RWPE1 (cell line): ENCODE measurements at regions not wholly inside any gene's neighbourhood (a gene's known extent, or its start where the extent isn't known, plus 50 kb on each side); places are given as distances from the start of the nearest gene placed in this dataset.
"Not testable (repeated sequence)": the region's sequence is repeated elsewhere in the genome, so short reads cannot be mapped to it uniquely, and the experiment has no call there.

Experiments
- CTCF ChIA-PET: fragments of 350-600 bp; sonication (Branson Sonifier 250); formaldehyde crosslinking; extraction: SDS; loops from one replicate; lab custom pipeline; 2021; lab: Yijun Ruan, JAX
- POLR2A ChIA-PET: fragments of 400-600 bp; formaldehyde crosslinking; extraction: SDS; loops from one replicate; lab custom pipeline; 2020; ENCODE audit warnings: antibody characterized with exemption; ENCODE audit not compliant: low non-redundant PET; lab: Yijun Ruan, JAX
- DNase-seq: peaks from one replicate; pipeline ENCODE4 v3.0.0; 2012; ENCODE audit warnings: low spot score
- H3K27ac ChIP-seq: fragments of 450-650 bp; 2 replicates; pipeline ENCODE4 v1.5.1; 2017
- TF ChIP-seq, protein P1 (sequence below): fragments of 450-650 bp; conservative IDR thresholded peaks from 2 replicates; pipeline ENCODE4 v1.5.1; 2017; ENCODE audit warnings: low read depth, mild to moderate bottlenecking

DNA sequence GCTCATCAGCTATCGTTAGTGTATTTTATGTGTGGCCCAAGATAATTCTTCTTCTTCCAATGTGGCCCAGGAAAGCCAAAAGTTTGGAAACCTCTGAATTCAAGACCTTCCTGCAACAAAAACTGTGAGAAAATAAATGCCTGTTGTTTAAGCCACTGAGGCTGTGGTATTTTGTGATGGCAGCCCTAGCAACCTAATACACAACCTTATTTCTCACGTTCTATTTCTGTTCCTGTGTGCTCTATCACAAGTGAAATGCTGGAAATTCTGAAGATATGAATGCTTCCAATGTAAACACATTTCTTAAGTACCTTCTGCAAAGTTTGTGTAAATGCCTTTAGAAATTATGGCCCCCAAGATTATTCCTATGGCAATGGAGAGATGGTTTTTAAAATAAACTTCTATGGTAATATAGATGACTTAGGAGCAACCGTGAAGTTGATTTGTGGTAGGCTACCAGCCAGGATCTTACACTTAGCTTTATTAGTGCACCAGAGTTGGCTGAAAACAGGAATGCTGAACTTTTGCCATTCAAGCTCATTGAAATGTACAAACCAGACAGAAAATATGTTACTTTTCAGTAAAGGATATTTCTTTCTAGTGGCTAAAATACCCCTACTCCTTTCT lies 148.0 kb downstream of the USP46 start:
- POLR2A ChIA-PET = no interaction called here
- no peak for DNase-seq
- CTCF ChIA-PET = interaction anchor here (0.6 kb wide), 2 partner anchors 471 to 601 kb away, joined by 3 to 5 read pairs; no protein-coding TSS in a partner anchor
- H3K27ac ChIP-seq = no peak overlapping the region
- TF ChIP-seq, protein P1, sequence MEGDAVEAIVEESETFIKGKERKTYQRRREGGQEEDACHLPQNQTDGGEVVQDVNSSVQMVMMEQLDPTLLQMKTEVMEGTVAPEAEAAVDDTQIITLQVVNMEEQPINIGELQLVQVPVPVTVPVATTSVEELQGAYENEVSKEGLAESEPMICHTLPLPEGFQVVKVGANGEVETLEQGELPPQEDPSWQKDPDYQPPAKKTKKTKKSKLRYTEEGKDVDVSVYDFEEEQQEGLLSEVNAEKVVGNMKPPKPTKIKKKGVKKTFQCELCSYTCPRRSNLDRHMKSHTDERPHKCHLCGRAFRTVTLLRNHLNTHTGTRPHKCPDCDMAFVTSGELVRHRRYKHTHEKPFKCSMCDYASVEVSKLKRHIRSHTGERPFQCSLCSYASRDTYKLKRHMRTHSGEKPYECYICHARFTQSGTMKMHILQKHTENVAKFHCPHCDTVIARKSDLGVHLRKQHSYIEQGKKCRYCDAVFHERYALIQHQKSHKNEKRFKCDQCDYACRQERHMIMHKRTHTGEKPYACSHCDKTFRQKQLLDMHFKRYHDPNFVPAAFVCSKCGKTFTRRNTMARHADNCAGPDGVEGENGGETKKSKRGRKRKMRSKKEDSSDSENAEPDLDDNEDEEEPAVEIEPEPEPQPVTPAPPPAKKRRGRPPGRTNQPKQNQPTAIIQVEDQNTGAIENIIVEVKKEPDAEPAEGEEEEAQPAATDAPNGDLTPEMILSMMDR = no peak

DNA sequence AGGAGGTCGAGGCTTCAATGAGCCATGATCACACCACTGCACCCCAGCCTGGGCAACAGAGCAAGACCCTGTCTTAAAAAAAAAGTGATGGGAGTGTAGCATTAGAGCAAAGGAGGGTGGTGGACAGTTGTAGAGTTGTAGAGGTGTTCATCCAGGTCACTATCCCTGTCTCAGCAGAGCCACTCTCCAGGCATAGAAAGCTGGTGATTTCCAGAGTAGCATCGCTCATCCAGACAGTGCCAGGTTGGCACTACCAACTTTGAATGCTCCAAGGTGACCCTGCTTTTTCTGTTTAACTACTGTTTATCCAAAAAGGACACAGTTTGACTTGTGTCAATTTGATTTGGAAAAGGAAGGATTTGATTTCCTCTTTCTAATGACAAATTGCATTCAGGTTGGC lies 147.3 kb downstream of the USP46 start:
- ChIA-PET CTCF (no interaction called here), POLR2A (no interaction called here)
- no peak for DNase-seq
- H3K27ac ChIP-seq = no peak overlapping the region
- TF ChIP-seq, protein P1 = no peak

DNA sequence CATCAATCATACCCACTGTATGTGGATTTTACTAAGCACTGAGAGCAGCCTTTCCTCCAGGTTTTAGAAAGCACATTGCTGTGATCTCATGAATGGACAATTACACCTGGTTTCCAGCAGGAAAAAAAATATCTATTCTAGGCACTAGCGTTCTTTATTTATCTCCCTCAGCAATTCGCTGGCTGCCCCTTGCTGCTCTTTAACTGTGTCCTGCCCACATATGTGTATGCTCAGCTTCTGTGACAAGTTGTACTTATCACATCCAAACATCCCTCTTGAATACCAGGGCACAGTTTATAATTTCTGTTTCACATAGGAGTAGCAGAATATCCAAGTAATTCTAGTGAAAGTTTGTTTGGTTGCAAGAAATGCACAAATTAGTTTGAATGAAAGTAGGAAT lies 146.8 kb downstream of the USP46 start:
- POLR2A ChIA-PET = no interaction called here
- H3K27ac ChIP-seq = no peak overlapping the region
- TF ChIP-seq, protein P1 = no peak
- CTCF ChIA-PET = no interaction called here
- no peak for DNase-seq

DNA sequence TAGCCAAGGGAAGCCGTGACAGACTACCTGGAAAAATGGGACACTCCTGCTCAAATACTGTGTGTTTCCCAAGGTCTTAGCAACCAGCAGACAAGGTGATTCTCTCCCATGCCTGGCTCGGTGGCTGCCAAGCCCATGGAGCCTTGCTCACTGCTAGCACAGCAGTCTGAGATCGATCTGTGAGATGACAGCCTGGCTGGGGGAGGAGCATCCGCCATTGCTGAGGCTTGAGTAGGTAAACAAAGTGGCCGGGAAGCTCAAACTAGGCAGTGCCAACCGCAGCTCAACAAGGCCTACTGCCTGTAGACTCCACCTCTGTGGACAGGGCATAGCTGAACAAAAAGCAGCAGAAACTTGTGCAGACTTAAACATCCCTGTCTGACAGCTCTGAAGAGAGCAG lies 137.0 kb downstream of the USP46 start:
- CTCF ChIA-PET, POLR2A ChIA-PET, H3K27ac ChIP-seq, DNase-seq: not testable (repeated sequence)

DNA sequence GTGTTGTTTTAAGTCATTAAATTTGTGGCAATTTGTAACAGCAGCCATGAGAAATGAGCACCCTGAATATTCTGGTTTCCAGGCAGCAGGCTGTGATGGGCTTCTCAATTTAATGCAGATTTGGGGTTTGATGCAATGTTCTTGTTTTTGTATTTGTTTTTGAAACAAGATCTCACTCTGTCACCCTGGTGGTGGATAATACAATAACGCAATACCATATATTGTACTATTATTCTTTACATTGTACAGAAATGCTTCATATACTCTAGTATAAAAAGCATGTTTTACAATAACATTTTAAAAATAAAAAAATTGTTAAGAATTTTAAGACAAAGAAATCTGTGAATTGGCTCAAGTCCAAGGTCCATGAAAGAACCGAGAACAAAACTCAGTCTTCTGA lies 129.1 kb downstream of the USP46 start:
- ChIA-PET POLR2A (no interaction called here), CTCF (no interaction called here)
- no peak overlapping the region for H3K27ac ChIP-seq
- TF ChIP-seq, protein P1 = no peak
- no peak for DNase-seq

DNA sequence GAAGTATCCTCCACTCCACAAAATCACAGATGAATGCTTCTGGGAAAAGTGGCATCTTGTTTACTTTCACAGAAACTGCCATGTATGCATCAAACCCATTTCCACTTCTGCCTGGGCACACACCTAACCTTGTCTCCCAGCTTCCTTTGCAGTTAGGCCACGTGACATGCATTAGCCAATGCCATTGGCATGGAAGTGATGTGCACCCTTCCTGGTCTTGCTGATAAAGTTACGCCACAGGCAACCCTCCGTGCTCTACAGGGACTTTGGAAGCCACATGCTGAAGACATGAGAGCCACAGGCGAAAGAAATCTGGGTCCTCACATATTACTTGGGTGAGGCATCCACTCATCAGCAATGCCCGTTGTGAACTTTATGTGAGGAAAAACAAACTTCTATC lies 123.3 kb downstream of the USP46 start:
- H3K27ac ChIP-seq = no peak overlapping the region
- ChIA-PET POLR2A (no interaction called here), CTCF (interaction anchor here (0.6 kb wide), 1 partner anchor 149 kb away, joined by 3 read pairs; no protein-coding TSS in a partner anchor)

More for the DNA sequence above, 123.3 kb downstream of the USP46 start:
- DNase-seq = no peak
- TF ChIP-seq, protein P1 = no peak
